ENCODE measurements at regions not wholly inside any gene's neighbourhood (a gene's known extent, or its start where the extent isn't known, plus 50 kb on each side); places are given as distances from the start of the nearest gene placed in this dataset.

GRCh38 chr10:128481152-128481840 is 355.1 kb upstream of the MKI67 start:
- in situ Hi-C loops (cut with MboI; ENCODE audit: low pct_unique_long_range_greater_than_20kb, low sequenced_read_pairs, unreplicated experiment) = no loop called here
- no peak for DNase-seq (ENCODE audit: low spot score)
- no peak for TF ChIP-seq CTCF (IDR thresholded peaks at IDR 0.05; ENCODE audit: extremely low read depth, insufficient read depth, missing control alignments)

GRCh38 chr10:128482052-128482451 is 355.8 kb upstream of the MKI67 start:
- in situ Hi-C loops (cut with MboI; ENCODE audit: low pct_unique_long_range_greater_than_20kb, low sequenced_read_pairs, unreplicated experiment) = no loop called here
- no peak for TF ChIP-seq CTCF (IDR thresholded peaks at IDR 0.05; ENCODE audit: extremely low read depth, insufficient read depth, missing control alignments)
- DNase-seq (ENCODE audit: low spot score) = no peak

GRCh38 chr10:128483216-128483615 is 357.0 kb upstream of the MKI67 start:
- TF ChIP-seq CTCF (IDR thresholded peaks at IDR 0.05; ENCODE audit: extremely low read depth, insufficient read depth, missing control alignments) = no peak
- no peak for DNase-seq (ENCODE audit: low spot score)
- in situ Hi-C loops (cut with MboI; ENCODE audit: low pct_unique_long_range_greater_than_20kb, low sequenced_read_pairs, unreplicated experiment) = no loop called here

GRCh38 chr10:128484041-128484440 is 357.8 kb upstream of the MKI67 start:
- in situ Hi-C loops (cut with MboI; ENCODE audit: low pct_unique_long_range_greater_than_20kb, low sequenced_read_pairs, unreplicated experiment) = no loop called here
- DNase-seq (ENCODE audit: low spot score) = no peak
- TF ChIP-seq CTCF (IDR thresholded peaks at IDR 0.05; ENCODE audit: extremely low read depth, insufficient read depth, missing control alignments) = no peak

GRCh38 chr10:128485701-128486235 is 359.5 kb upstream of the MKI67 start:
- TF ChIP-seq CTCF (IDR thresholded peaks at IDR 0.05; ENCODE audit: extremely low read depth, insufficient read depth, missing control alignments) = no peak
- in situ Hi-C loops (cut with MboI; ENCODE audit: low pct_unique_long_range_greater_than_20kb, low sequenced_read_pairs, unreplicated experiment) = no loop called here
- DNase-seq (ENCODE audit: low spot score) = no peak

- no peak for DNase-seq (ENCODE audit: low spot score)
- in situ Hi-C loops (cut with MboI; ENCODE audit: low pct_unique_long_range_greater_than_20kb, low sequenced_read_pairs, unreplicated experiment) = no loop called here
- TF ChIP-seq CTCF (IDR thresholded peaks at IDR 0.05; ENCODE audit: extremely low read depth, insufficient read depth, missing control alignments) = no peak
Measured at GRCh38 chr10:128487517-128487916, 361.3 kb upstream of the MKI67 start.
